Ishikawa (cell line): ENCODE measurements at regions not wholly inside any gene's neighbourhood (a gene's known extent, or its start where the extent isn't known, plus 50 kb on each side); places are given as distances from the start of the nearest gene placed in this dataset.

Source experiments
- CEBPB ChIP-seq: IDR thresholded peaks from 2 replicates; pipeline ENCODE4 v1.6.1; 2012
- CREB1 ChIP-seq: IDR thresholded peaks from 2 replicates; pipeline ENCODE4 v1.6.1; 2012; ENCODE audit warnings: low read depth
- EGR1 ChIP-seq: IDR thresholded peaks from 2 replicates; pipeline ENCODE4 v1.6.1; 2012
- EP300 ChIP-seq: IDR thresholded peaks from 2 replicates; pipeline ENCODE4 v1.6.1; 2012; ENCODE audit warnings: borderline replicate concordance
- FOXM1 ChIP-seq: IDR thresholded peaks from 2 replicates; pipeline ENCODE4 v1.6.1; 2012; ENCODE audit warnings: low read depth, borderline replicate concordance
- NFIC ChIP-seq: IDR thresholded peaks from 2 replicates; pipeline ENCODE4 v1.6.1; 2012
- RAD21 ChIP-seq: IDR thresholded peaks from 2 replicates; pipeline ENCODE4 v1.6.1; 2012; ENCODE audit warnings: low read depth
- TAF1 ChIP-seq: IDR thresholded peaks from 2 replicates; pipeline ENCODE4 v1.6.1; 2012; ENCODE audit warnings: low read depth, mild to moderate bottlenecking
- TCF12 ChIP-seq: IDR thresholded peaks from 2 replicates; pipeline ENCODE4 v1.6.1; 2012; ENCODE audit warnings: low read depth
- TEAD4 ChIP-seq: IDR thresholded peaks from 2 replicates; pipeline ENCODE4 v1.6.1; 2012
- YY1 ChIP-seq: IDR thresholded peaks from 2 replicates; pipeline ENCODE4 v1.6.1; 2012; ENCODE audit warnings: low read depth
- ZBTB7A ChIP-seq: IDR thresholded peaks from 2 replicates; pipeline ENCODE4 v1.6.1; 2012; ENCODE audit warnings: low read depth
- TF ChIP-seq, protein P1 (sequence below): IDR thresholded peaks from 2 replicates; pipeline ENCODE4 v1.6.1; 2012
- TF ChIP-seq, protein P2 (sequence below): IDR thresholded peaks from 2 replicates; pipeline ENCODE4 v1.6.1; 2012
- TF ChIP-seq, protein P3 (sequence below): IDR thresholded peaks from 2 replicates; pipeline ENCODE4 v1.6.1; 2012; ENCODE audit warnings: low read depth, mild to moderate bottlenecking

DNA sequence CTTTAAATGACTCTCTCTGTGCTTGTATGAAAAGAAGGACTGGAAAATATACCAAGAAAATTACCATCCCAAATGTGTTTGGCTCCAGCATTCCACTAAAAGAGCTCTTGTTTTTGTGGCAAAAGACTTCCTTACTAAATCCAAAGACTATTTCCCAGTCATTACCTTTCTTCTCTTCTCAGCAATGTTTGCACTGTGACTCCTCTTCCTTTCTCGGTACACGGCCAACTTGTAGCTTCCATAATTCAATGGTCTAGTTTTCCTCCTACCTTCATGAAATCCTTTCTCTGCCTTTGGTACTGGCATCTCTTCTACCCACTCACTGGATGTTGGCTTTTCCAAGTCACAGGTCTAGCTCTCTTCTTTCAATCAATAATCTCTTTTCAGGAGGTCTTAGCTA is 568.5 kb upstream of the JAG1 start:
- TF ChIP-seq CREB1 = no peak

DNA sequence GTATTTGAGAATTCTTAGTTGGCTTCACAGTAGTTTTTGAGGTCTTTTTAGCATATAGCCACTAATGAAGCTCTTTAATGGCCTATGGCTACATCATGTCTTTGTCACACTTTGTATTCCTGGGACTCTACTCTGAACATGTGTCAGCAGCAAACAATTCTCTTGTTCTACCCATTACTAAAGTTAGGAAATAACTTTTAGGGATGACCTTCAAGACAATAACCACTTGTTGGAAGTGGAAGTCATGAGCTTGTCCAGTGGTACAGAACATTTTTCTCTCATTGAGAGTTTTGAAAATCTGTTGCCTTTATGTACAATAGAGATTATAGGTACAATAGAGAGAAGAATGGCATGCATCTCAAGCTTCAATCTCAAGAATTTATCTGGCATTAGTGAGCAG is 571.6 kb upstream of the JAG1 start:
- no peak for TF ChIP-seq TAF1
- TF ChIP-seq, protein P1, sequence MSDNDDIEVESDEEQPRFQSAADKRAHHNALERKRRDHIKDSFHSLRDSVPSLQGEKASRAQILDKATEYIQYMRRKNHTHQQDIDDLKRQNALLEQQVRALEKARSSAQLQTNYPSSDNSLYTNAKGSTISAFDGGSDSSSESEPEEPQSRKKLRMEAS = no peak
- no peak for TF ChIP-seq TCF12
- no peak for TF ChIP-seq NFIC
- TF ChIP-seq RAD21 = no peak
- TF ChIP-seq FOXM1 = no peak
- TF ChIP-seq, protein P2, sequence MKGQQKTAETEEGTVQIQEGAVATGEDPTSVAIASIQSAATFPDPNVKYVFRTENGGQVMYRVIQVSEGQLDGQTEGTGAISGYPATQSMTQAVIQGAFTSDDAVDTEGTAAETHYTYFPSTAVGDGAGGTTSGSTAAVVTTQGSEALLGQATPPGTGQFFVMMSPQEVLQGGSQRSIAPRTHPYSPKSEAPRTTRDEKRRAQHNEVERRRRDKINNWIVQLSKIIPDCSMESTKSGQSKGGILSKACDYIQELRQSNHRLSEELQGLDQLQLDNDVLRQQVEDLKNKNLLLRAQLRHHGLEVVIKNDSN = no peak
- TF ChIP-seq, protein P3, sequence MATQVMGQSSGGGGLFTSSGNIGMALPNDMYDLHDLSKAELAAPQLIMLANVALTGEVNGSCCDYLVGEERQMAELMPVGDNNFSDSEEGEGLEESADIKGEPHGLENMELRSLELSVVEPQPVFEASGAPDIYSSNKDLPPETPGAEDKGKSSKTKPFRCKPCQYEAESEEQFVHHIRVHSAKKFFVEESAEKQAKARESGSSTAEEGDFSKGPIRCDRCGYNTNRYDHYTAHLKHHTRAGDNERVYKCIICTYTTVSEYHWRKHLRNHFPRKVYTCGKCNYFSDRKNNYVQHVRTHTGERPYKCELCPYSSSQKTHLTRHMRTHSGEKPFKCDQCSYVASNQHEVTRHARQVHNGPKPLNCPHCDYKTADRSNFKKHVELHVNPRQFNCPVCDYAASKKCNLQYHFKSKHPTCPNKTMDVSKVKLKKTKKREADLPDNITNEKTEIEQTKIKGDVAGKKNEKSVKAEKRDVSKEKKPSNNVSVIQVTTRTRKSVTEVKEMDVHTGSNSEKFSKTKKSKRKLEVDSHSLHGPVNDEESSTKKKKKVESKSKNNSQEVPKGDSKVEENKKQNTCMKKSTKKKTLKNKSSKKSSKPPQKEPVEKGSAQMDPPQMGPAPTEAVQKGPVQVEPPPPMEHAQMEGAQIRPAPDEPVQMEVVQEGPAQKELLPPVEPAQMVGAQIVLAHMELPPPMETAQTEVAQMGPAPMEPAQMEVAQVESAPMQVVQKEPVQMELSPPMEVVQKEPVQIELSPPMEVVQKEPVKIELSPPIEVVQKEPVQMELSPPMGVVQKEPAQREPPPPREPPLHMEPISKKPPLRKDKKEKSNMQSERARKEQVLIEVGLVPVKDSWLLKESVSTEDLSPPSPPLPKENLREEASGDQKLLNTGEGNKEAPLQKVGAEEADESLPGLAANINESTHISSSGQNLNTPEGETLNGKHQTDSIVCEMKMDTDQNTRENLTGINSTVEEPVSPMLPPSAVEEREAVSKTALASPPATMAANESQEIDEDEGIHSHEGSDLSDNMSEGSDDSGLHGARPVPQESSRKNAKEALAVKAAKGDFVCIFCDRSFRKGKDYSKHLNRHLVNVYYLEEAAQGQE = no peak
- no peak for TF ChIP-seq CEBPB
- TF ChIP-seq TEAD4 = no peak
- no peak for TF ChIP-seq EGR1
- TF ChIP-seq ZBTB7A = no peak
- TF ChIP-seq YY1 = no peak

DNA sequence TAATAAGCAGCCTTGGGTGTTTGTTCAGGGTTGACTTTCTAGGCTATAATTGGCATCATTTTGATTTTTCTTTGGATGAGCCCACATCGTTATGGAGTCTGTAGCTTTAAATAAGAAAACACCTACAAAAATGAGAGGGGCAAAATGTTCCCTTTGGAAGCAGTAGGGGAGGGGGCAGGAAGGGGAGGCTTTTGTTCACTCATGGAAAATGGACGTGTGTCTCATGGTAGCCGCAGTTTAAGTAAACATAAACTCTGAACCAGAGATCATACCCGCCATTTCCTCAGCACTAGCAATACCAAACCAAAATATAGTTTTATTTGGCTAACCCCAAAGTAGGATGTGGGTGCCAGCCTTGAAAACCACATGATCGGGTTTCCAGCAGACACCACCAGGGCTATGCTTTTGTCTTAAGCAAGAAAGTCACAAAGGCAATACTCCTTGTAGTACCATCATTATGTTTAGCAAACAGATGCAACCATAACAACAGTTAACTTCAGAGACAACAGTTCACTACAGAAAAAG is 572.5 kb upstream of the JAG1 start:
- TF ChIP-seq YY1 = no peak
- TF ChIP-seq CEBPB = no peak
- no peak for TF ChIP-seq EP300
- no peak for TF ChIP-seq TCF12
- no peak for TF ChIP-seq TEAD4
- TF ChIP-seq ZBTB7A = no peak
- no peak for TF ChIP-seq CREB1
- TF ChIP-seq FOXM1 = no peak
- TF ChIP-seq, protein P2 = no peak
- no peak for TF ChIP-seq RAD21
- TF ChIP-seq, protein P3 = no peak
- TF ChIP-seq TAF1 = no peak
- no peak for TF ChIP-seq NFIC
- TF ChIP-seq, protein P1 = no peak
- TF ChIP-seq EGR1 = no peak

DNA sequence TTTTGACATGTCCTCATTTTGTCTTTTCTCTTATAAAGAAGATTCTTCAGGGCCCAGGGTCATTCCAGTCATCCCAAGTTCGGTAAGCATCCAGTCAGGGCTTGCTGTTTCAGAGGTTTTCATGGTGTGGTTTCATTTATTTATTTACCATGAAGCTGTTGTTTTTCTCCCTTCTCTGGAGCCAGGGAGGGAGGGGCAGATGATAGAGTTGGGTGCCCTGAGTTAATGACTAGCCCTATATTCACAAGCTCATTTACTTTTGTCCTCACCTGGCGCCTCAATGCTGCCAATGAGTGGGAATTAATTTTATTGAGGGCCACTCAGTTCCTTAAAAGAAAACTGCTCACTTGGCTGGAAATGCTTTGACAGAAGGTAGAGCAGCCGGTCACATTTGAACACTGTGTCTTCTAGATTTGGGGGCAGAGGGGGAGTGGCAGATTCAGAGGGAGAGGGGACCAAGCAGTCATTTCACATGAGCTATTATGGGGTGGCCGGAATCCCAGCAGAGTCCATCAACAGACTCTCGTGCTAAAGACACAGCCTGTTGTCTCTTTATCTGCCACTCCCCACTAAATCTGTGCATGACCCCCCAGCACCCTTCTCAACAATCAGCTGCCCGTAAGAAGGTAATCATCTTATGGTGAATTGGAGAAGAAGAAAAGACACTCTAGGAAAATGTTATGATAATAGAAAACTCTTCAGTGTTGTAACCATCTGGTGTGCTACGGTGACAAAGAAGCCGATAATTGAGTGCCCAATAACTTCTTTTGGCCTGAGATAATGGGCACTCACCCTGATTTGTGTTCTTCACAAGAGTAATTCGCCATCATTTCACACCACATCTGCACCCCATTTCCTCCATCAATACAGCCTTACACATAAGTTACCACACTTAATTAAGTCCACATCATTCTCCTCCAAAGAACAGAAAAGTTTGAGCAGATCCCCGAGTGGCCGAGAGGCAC is 573.5 kb upstream of the JAG1 start:
- no peak for TF ChIP-seq RAD21
- TF ChIP-seq TCF12 = no peak
- no peak for TF ChIP-seq CEBPB
- TF ChIP-seq, protein P1 = no peak
- TF ChIP-seq NFIC = no peak

DNA sequence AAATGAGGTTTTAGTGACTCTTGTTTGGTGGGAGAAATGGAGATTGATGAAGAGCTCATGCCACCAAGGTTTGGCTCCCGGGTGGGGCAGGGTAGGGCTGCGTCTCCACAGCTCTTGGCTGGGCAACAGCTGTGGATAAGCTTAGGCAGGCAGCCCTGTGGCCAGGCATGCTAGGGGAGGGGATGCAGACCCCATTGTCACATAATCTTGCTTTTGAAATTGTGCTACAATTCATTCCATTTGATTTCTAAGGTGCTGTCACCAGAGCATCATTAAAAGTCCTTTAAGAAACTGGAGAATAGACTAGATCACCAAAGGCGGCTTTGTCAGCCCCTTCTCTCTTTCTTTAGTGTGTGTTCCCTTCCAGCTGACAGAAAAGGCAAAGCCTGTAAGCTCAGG is 574.2 kb upstream of the JAG1 start:
- TF ChIP-seq NFIC (no peak), TCF12 (no peak), EGR1 (no peak), YY1 (no peak)
- TF ChIP-seq, protein P1 = no peak
- TF ChIP-seq, protein P2 = no peak
